Neuron (in vitro differentiated cells): ENCODE measurements at regions not wholly inside any gene's neighbourhood (a gene's known extent, or its start where the extent isn't known, plus 50 kb on each side); places are given as distances from the start of the nearest gene placed in this dataset.
"Not testable (repeated sequence)": the region's sequence is repeated elsewhere in the genome, so short reads cannot be mapped to it uniquely, and the experiment has no call there.

Experiments used
- H2AFZ ChIP-seq: one replicate; pipeline ENCODE4 v1.6.1; 2013; ENCODE audit warnings: low read depth, mild to moderate bottlenecking, inconsistent platforms, low read length, moderate library complexity
- H3K27me3 ChIP-seq: one replicate; pipeline ENCODE4 v1.6.1; 2013; ENCODE audit warnings: low read length; ENCODE audit not compliant: insufficient read depth
- H3K36me3 ChIP-seq: one replicate; pipeline ENCODE4 v1.6.1; 2013; ENCODE audit warnings: low read length; ENCODE audit not compliant: insufficient read depth
- H3K4me1 ChIP-seq: one replicate; pipeline ENCODE4 v1.6.1; 2013; ENCODE audit warnings: low read length; ENCODE audit not compliant: insufficient read depth
- H3K4me3 ChIP-seq: 2 replicates; pipeline ENCODE4 v1.5.1; 2013; ENCODE audit warnings: mild to moderate bottlenecking, low read length, moderate library complexity
- H3K9me3 ChIP-seq: one replicate; pipeline ENCODE4 v1.6.1; 2013; ENCODE audit warnings: low read length

DNA sequence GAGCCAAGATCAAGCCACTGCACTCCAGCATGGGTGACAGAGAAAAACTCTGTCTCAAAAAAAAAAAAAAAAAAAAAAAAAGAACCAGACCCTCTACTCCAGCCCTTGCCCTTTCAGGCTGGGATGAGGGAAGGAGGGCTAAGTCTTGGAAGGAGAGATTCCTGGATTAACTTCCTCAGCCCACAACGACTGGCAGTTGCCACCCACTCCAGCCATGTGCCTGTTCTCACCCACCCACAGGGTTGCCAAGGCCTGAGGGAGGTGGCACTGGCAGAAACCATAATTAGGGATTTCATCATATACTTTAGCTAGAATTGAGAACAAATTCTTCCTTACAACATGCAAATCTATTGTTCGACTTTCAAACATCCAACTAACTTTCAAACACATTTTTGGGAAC lies 87.8 kb upstream of the SLC30A5 start:
- Histone ChIP-seq H3K4me3 (no peak overlapping the region), H3K36me3 (no peaks in the 10 kb centered on the region)

DNA sequence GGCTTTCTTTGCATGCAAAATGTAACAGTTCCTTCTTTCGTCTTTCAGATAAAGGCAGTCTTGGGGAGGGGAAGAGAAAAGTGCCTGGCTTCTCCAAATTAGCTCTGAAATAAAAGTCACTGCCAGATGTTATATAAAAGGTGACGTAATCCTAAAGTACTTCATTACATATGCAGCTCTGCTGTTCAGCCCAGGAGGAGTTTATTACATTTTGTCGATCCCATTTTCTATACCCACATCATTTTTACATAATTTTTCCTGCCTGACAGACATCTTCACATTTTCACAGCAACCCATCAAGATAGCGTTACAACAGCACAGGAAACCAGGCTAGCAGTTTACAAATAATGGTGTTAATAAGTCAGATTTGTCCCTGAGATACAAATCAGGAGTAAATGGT lies 86.7 kb upstream of the SLC30A5 start:
- Histone ChIP-seq H3K9me3 (no peaks in the 10 kb centered on the region), H3K4me1 (peaks cover 4% of the 10 kb centered on the region), H3K27me3 (no peaks in the 10 kb centered on the region), H3K4me3 (no peak overlapping the region), H3K36me3 (no peaks in the 10 kb centered on the region), H2AFZ (no peak overlapping the region)

More for the DNA sequence above, 87.8 kb upstream of the SLC30A5 start:
- no peaks in the 10 kb centered on the region for H3K9me3 ChIP-seq
- H3K27me3 ChIP-seq: no peaks in the 10 kb centered on the region
- H2AFZ ChIP-seq: no peak overlapping the region
- H3K4me1 ChIP-seq: no peaks in the 10 kb centered on the region

DNA sequence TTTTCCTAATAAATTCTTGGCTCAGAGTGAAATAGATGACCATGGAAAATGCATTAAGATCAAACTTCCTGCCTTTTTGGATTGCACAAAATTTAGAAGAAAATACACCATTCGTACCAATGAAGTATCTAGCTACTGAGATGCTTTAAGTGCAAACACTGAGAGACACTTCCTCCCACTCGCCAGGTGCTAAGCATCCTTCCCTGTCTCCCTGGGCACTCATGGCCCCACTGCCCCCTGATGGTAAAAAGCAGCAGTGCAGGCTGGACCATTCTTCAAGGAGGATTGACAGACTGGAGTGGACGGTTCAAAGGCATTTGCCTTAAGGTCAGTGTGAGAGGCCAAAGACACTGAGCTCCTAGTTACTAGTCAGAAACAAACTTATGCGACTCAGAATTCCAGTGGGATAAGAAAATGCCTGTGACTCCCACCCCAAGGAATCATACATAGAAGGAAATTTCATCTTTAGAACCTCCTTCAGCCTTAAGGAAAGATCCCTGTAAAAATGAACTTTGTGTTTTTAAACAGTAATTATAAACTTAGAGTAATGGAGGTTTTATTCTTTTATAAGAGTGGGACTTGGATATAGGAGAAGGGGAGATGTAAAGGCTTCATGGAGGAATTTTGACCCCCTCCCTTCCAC lies 86.0 kb upstream of the SLC30A5 start:
- H2AFZ ChIP-seq: no peak overlapping the region
- H3K4me1 ChIP-seq: peaks cover 6% of the 10 kb centered on the region
- no peaks in the 10 kb centered on the region for H3K27me3 ChIP-seq
- H3K4me3 ChIP-seq: no peak overlapping the region
- no peaks in the 10 kb centered on the region for H3K36me3 ChIP-seq
- H3K9me3 ChIP-seq: no peaks in the 10 kb centered on the region

DNA sequence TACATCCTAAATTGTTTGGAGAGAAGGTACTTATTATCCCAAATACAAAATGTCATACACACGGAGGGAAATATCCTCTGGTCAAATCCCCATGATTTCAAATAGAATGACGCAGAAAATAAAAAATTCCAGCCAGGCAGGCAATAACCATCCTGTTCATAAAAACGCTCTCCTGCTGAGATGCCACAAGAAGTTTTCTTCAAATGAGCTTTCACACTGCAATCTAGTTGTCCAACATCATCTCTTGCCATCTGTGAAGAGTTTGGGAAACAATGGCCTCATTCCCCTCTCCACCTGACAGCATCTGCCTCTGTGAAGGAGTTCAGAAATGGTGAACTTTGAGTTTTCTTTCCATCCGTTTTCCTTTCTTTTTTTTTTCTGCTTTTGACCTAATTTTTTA lies 83.3 kb upstream of the SLC30A5 start:
- Histone ChIP-seq H3K36me3 (no peaks in the 10 kb centered on the region), H3K4me3 (no peak overlapping the region), H3K4me1 (peaks cover 6% of the 10 kb centered on the region), H3K9me3 (no peaks in the 10 kb centered on the region), H3K27me3 (no peaks in the 10 kb centered on the region), H2AFZ (no peak overlapping the region)

DNA sequence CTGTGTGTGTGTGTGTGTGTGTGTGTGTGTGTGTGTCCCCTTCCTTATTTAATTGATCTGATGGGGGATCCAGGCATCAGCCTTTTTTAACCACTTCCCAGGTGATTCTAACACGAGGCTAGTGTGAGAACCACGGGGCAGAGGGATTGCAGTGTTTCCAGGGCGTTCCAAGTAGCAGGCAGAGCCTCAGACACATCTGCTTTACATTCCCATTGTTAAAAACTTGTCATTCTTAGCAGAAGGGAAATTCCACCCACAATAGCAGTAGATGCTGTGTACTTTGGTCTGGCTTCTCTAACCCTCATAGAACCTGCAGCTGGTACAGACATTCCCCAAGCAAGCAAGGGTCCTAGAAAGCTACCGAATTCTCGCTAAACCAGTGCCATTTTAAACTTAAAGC lies 81.9 kb upstream of the SLC30A5 start:
- Histone ChIP-seq H3K4me1 (peaks cover 6% of the 10 kb centered on the region), H3K36me3 (no peaks in the 10 kb centered on the region), H2AFZ (no peak overlapping the region)

DNA sequence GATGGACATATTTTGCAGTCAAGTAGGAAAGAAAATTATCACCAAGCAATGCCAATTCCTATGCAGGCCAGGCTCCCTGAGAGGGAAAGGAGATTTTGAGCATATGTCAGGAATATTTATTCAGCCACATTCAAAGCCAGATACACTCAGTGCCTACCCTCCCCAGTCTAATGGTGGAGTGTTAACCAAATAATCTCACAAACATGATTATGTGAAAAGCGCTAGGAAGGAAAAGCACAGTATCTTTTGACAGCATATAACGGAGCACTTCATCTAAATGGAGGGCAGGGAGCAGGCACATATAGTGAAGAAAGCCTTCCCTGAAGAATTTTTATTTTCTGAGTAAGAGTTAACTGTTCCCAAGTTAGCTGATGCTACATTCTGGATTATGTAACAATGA lies 80.3 kb upstream of the SLC30A5 start:
- Histone ChIP-seq H3K9me3 (no peaks in the 10 kb centered on the region), H3K4me3 (no peak overlapping the region), H2AFZ (no peak overlapping the region), H3K27me3 (no peaks in the 10 kb centered on the region), H3K36me3 (no peaks in the 10 kb centered on the region), H3K4me1 (peaks cover 6% of the 10 kb centered on the region)

More for the DNA sequence above, 81.9 kb upstream of the SLC30A5 start:
- H3K27me3 ChIP-seq: no peaks in the 10 kb centered on the region
- H3K9me3 ChIP-seq: no peaks in the 10 kb centered on the region
- H3K4me3 ChIP-seq: no peak overlapping the region

DNA sequence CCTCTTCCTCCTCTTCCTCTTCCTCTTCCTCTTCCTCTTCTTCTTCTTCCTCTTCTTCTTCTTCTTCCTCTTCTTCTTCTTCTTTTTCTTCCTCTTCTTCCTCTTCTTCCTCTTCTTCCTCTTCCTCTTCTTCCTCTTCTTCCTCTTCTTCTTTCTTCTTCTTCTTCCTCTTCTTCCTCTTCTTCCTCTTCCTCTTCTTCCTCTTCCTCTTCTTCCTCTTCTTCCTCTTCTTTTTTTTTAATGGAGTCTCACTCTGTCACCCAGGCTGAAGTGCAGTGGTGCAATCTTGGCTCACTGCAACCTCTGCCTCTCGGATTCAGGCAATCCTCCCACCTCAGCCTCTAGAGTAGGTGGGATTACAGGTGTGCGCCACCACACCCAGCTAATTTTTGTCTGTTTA lies 79.8 kb upstream of the SLC30A5 start:
- H3K36me3 ChIP-seq, H3K4me3 ChIP-seq, H2AFZ ChIP-seq, H3K4me1 ChIP-seq, H3K9me3 ChIP-seq, H3K27me3 ChIP-seq: not testable (repeated sequence)

DNA sequence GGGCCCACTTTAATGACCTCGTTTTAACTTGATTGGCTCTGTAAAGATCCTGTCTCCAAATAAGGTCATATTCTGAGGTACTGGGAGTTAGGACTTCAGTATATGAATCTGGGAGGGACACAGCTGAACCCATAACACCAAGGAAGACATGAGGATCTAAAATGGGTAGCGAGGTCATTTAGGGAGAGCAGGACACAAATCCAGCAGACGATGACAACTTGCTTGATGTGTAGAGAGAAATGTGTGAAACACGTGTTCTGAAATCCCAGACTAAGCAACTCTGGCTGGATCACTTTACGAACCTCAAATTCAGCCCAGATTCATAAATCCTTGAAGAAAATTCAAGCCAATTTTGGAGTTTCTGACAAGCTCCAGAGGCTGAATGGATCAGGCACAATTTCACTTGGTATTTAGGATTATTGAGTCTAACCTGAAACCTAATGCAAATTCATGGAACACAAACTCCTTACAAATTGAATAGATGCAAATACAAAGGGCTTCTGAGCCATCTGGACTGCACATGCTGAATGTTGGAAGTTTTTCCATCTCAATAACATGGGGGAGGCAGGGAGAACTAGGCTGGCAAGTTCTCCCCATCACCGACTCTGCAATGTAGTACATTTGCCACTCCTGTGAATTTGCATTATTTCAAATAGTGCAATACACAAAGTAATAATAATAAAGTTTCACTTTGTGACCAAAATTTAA lies 74.0 kb upstream of the SLC30A5 start:
- H3K27me3 ChIP-seq: no peaks in the 10 kb centered on the region
- H3K4me3 ChIP-seq: no peak overlapping the region
- H3K4me1 ChIP-seq: no peaks in the 10 kb centered on the region
- H3K36me3 ChIP-seq: no peaks in the 10 kb centered on the region
- no peak overlapping the region for H2AFZ ChIP-seq
- H3K9me3 ChIP-seq: no peaks in the 10 kb centered on the region

DNA sequence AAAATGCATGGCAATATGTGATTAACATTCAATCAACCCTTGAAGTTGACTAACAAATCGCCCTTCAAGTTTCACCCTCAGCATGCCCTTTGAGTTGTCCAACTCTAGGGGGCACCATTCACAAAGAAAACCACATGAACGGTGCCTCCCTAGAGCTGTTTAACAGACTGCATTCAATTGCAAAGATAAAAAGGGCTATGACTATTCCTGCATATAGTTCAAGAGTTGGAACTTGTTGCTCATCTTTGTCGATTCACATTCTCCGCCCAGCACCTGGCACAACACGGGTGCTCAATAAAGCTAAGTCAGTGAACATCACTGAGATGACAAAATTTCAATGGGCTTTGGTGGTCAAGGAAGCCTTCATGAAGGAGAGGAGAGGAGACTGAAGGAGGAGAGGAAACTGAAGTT lies 69.6 kb upstream of the SLC30A5 start:
- Histone ChIP-seq H3K27me3 (no peaks in the 10 kb centered on the region), H3K4me3 (no peak overlapping the region), H3K36me3 (no peaks in the 10 kb centered on the region), H2AFZ (no peak overlapping the region), H3K9me3 (no peaks in the 10 kb centered on the region), H3K4me1 (no peaks in the 10 kb centered on the region)

DNA sequence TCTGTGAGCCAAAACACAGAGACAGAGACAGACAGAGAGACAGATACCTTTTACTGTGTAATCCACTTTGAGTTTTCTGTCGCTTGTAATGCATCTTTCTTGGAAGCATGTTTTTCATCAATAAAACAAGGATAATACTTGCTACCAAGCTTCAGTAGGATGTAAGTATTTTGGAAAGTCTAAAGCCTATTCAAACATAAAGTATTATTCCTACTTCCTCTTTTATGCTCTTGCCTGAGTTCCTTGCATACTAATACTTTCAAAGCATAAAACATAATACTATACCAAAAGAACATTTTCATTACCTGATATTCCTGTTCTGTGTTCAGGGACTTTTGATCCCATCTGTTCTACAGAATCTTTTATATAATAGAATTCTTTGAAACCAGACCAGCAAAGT lies 64.5 kb upstream of the SLC30A5 start:
- Histone ChIP-seq H2AFZ (no peak overlapping the region), H3K36me3 (no peaks in the 10 kb centered on the region), H3K4me1 (peaks cover 9% of the 10 kb centered on the region), H3K27me3 (no peaks in the 10 kb centered on the region), H3K9me3 (no peaks in the 10 kb centered on the region), H3K4me3 (no peak overlapping the region)

DNA sequence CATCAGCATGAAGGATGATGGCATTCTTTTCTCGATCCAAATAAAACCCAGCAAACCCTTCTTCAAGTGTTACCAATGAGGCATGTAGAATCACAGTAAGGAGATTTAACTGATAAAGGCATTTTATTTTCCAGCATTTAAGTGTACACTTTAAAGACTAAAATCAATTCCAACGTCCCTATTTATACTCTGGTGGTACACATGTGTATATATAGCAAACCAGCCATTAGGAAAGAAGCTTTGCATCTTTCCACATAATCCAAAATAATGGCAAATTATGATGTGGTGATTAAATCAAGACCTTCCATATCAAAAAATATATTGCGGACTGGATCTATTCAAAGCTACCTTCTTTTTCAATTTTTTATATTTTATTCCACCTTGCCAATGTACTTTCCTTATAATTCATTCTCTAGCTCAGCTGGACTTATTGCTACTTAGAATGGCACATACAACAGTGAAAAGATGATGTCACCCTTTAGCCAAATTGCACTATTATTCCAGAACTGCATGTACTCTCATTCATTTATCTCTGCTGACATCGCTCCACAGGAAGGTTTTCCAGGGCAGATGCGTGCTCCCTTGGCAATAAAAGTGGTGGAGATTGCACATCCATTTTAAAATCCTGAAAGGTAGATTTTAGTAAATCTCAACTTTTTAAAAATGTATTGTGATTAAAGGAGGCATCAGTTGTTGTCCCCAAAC lies 63.3 kb upstream of the SLC30A5 start:
- Histone ChIP-seq H3K4me1 (peaks cover 9% of the 10 kb centered on the region), H3K36me3 (no peaks in the 10 kb centered on the region), H3K27me3 (no peaks in the 10 kb centered on the region), H2AFZ (no peak overlapping the region), H3K9me3 (no peaks in the 10 kb centered on the region), H3K4me3 (no peak overlapping the region)

DNA sequence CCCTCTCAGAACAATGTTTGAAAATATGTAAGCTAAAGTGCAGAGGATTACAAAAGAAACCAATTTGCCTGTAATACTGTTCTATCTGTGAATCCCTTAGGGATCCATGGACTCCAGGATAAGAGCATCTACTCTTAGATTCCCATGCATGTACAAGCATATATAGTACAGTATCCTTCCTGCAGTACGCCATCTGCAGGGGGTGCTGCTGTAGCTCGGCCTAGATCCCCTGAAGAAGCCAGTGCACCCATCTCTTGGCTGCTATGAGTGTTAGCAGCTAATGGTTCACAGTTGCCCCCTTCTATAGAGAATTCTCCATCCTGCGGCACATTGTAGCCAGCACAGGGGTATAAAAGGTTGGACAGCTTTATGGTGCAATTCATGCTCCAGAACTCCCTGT lies 61.8 kb upstream of the SLC30A5 start:
- Histone ChIP-seq H2AFZ (no peak overlapping the region), H3K27me3 (no peaks in the 10 kb centered on the region), H3K9me3 (no peaks in the 10 kb centered on the region)

DNA sequence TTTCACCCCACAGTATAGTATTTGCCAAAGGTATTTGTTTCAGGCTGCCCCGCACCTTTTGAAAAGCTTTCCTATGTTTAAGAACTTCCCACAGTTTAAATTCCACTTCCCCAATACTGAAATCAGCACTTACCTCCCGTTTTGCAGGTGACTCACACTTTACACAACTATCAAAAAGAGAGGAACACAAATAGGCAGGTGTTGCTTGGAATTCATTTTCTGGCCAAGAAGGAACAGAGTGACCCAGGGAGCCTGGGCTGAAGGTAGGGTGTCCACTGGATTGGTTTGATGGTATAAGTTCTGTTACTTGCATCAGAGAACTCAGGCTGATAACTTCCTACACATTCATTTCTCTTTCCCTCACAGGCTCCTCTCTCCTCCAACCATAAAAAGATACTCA lies 60.1 kb upstream of the SLC30A5 start:
- H2AFZ ChIP-seq: no peak overlapping the region
- no peaks in the 10 kb centered on the region for H3K9me3 ChIP-seq
- no peaks in the 10 kb centered on the region for H3K27me3 ChIP-seq
- H3K36me3 ChIP-seq: no peaks in the 10 kb centered on the region
- no peak overlapping the region for H3K4me3 ChIP-seq
- peaks cover 9% of the 10 kb centered on the region for H3K4me1 ChIP-seq

More for the DNA sequence above, 61.8 kb upstream of the SLC30A5 start:
- H3K36me3 ChIP-seq: no peaks in the 10 kb centered on the region
- H3K4me3 ChIP-seq: no peak overlapping the region
- peaks cover 9% of the 10 kb centered on the region for H3K4me1 ChIP-seq
